OCI-LY1 (cell line): ENCODE measurements at regions not wholly inside any gene's neighbourhood (a gene's known extent, or its start where the extent isn't known, plus 50 kb on each side); places are given as distances from the start of the nearest gene placed in this dataset.

ENCODE experiments used
- H2AFZ ChIP-seq: fragments of 200-600 bp; sonication (generic), shearing (Covaris generic); 2 replicates; pipeline ENCODE4 v1.6.0; 2014; ENCODE audit warnings: antibody characterized with exemption, mild to moderate bottlenecking, low read length
- H3F3A ChIP-seq: fragments of 200-600 bp; sonication (generic), shearing (Covaris generic); 2 replicates; pipeline ENCODE4 v1.6.0; 2014; ENCODE audit warnings: mild to moderate bottlenecking, antibody characterized with exemption, low read length, moderate library complexity; ENCODE audit not compliant: insufficient read depth
- H3K27ac ChIP-seq: fragments of 200-600 bp; sonication (generic); 2 replicates; pipeline ENCODE4 v1.5.1; 2014; ENCODE audit warnings: low read length, mixed run types, mild to moderate bottlenecking, low read depth; ENCODE audit not compliant: poor library complexity, severe bottlenecking
- H3K27me3 ChIP-seq: fragments of 200-600 bp; sonication (generic); 2 replicates; pipeline ENCODE4 v1.6.0; 2014; ENCODE audit warnings: antibody characterized with exemption, mild to moderate bottlenecking, low read length, moderate library complexity; ENCODE audit not compliant: insufficient read depth
- H3K36me3 ChIP-seq: fragments of 200-600 bp; sonication (generic); 2 replicates; pipeline ENCODE4 v1.6.1; 2014; ENCODE audit warnings: mild to moderate bottlenecking, antibody characterized with exemption, low read length, moderate library complexity, mixed read lengths; ENCODE audit not compliant: insufficient read depth
- H3K4me1 ChIP-seq: fragments of 200-600 bp; sonication (generic); 2 replicates; pipeline ENCODE4 v1.5.1; 2014; ENCODE audit warnings: mild to moderate bottlenecking, low read length, moderate library complexity; ENCODE audit not compliant: insufficient read depth, severe bottlenecking
- H3K4me2 ChIP-seq: fragments of 200-600 bp; sonication (generic), shearing (Covaris generic); 2 replicates; pipeline ENCODE4 v1.6.1; 2014; ENCODE audit warnings: low read length
- H3K4me3 ChIP-seq: fragments of 200-600 bp; sonication (generic); 2 replicates; pipeline ENCODE4 v1.5.1; 2014; ENCODE audit warnings: low read length, low read depth, mild to moderate bottlenecking, mixed read lengths; ENCODE audit not compliant: poor library complexity, severe bottlenecking
- H3K79me2 ChIP-seq: fragments of 200-600 bp; shearing (Covaris generic); 2 replicates; pipeline ENCODE4 v1.6.1; 2016; ENCODE audit warnings: mixed run types, low read length, mixed read lengths; ENCODE audit not compliant: insufficient read depth
- H3K9ac ChIP-seq: fragments of 200-600 bp; sonication (generic), shearing (Covaris generic); 2 replicates; pipeline ENCODE4 v1.6.1; 2014; ENCODE audit warnings: mild to moderate bottlenecking, low read length, mixed read lengths
- H3K9me2 ChIP-seq: fragments of 200-600 bp; sonication (generic), shearing (Covaris generic); 2 replicates; pipeline ENCODE4 v1.6.1; 2014; ENCODE audit warnings: low read depth, mild to moderate bottlenecking, low read length, mixed read lengths
- H3K9me3 ChIP-seq: fragments of 200-600 bp; shearing (Covaris generic); 2 replicates; pipeline ENCODE4 v1.6.1; 2014; ENCODE audit warnings: low read length, mixed read lengths
- H4K20me1 ChIP-seq: fragments of 200-600 bp; sonication (generic), shearing (Covaris generic); 2 replicates; pipeline ENCODE4 v1.6.0; 2016; ENCODE audit warnings: mild to moderate bottlenecking, low read length; ENCODE audit not compliant: insufficient read depth
- CTCF ChIP-seq: fragments of 200-600 bp; sonication (generic), shearing (Covaris generic); IDR thresholded peaks from 2 replicates; pipeline ENCODE4 v1.5.1; 2017; ENCODE audit warnings: mild to moderate bottlenecking, antibody characterized with exemption, low read length, moderate library complexity, mixed read lengths
- EZH2 ChIP-seq: fragments of 200-600 bp; sonication (generic), shearing (Covaris generic); IDR thresholded peaks from 2 replicates; pipeline ENCODE4 v1.8.0; 2017; ENCODE audit warnings: borderline replicate concordance, mixed run types, mild to moderate bottlenecking, antibody characterized with exemption, low read length, moderate library complexity, mixed read lengths

GRCh38 chr3:194844046-194844445 is 158.4 kb downstream of the FAM43A start:
- Histone ChIP-seq H3F3A (no peaks in the 10 kb centered on the region), H3K79me2 (no peaks in the 10 kb centered on the region), H3K9me3 (no peaks in the 10 kb centered on the region), H3K27ac (no peak overlapping the region), H2AFZ (no peak overlapping the region), H4K20me1 (no peaks in the 10 kb centered on the region), H3K4me1 (no peaks in the 10 kb centered on the region), H3K27me3 (no peaks in the 10 kb centered on the region; the same call in 1 of the 2 replicates), H3K4me3 (no peak overlapping the region), H3K9me2 (no peaks in the 10 kb centered on the region), H3K9ac (no peak overlapping the region), H3K4me2 (no peak overlapping the region), H3K36me3 (no peaks in the 10 kb centered on the region)
- TF ChIP-seq EZH2, result no peak

- no peaks in the 10 kb centered on the region for H3K9me2 ChIP-seq
Measured at GRCh38 chr3:194849166-194849875, 163.6 kb downstream of the FAM43A start.

GRCh38 chr3:194851254-194851653 is 165.6 kb downstream of the FAM43A start:
- no peaks in the 10 kb centered on the region for H3K9me2 ChIP-seq
- no peak overlapping the region for H2AFZ ChIP-seq
- no peak overlapping the region for H3K27ac ChIP-seq
- H4K20me1 ChIP-seq, result no peaks in the 10 kb centered on the region
- no peaks in the 10 kb centered on the region for H3K4me1 ChIP-seq
- peaks cover 7% of the 10 kb centered on the region; the same call in 1 of the 2 replicates for H3K27me3 ChIP-seq
- no peak overlapping the region for H3K4me2 ChIP-seq
- no peak overlapping the region for H3K4me3 ChIP-seq
- H3K36me3 ChIP-seq, result no peaks in the 10 kb centered on the region
- H3K9me3 ChIP-seq, result no peaks in the 10 kb centered on the region
- H3K79me2 ChIP-seq, result no peaks in the 10 kb centered on the region
- no peak for TF ChIP-seq EZH2
- no peak for TF ChIP-seq CTCF
- H3F3A ChIP-seq, result no peaks in the 10 kb centered on the region
- no peak overlapping the region for H3K9ac ChIP-seq

More at GRCh38 chr3:194849166-194849875, 163.6 kb downstream of the FAM43A start:
- Histone ChIP-seq H3F3A (no peaks in the 10 kb centered on the region), H2AFZ (no peak overlapping the region), H3K27me3 (peaks cover 5% of the 10 kb centered on the region; the same call in 1 of the 2 replicates), H3K36me3 (no peaks in the 10 kb centered on the region), H3K9ac (no peak overlapping the region), H3K4me1 (no peaks in the 10 kb centered on the region), H3K27ac (no peak overlapping the region), H3K4me2 (no peak overlapping the region), H3K9me3 (no peaks in the 10 kb centered on the region), H4K20me1 (no peaks in the 10 kb centered on the region), H3K4me3 (no peak overlapping the region), H3K79me2 (no peaks in the 10 kb centered on the region)
- no peak for TF ChIP-seq CTCF
- no peak for TF ChIP-seq EZH2

GRCh38 chr3:194851941-194852340 is 166.3 kb downstream of the FAM43A start:
- no peak for TF ChIP-seq CTCF
- TF ChIP-seq EZH2, result no peak
- no peak overlapping the region for H3K4me3 ChIP-seq
- no peaks in the 10 kb centered on the region for H3K4me1 ChIP-seq
- H3K9ac ChIP-seq, result no peak overlapping the region
- no peaks in the 10 kb centered on the region for H3F3A ChIP-seq
- no peaks in the 10 kb centered on the region for H3K36me3 ChIP-seq
- H3K4me2 ChIP-seq, result no peak overlapping the region
- H3K9me2 ChIP-seq, result no peaks in the 10 kb centered on the region
- no peak overlapping the region for H3K27ac ChIP-seq
- H3K9me3 ChIP-seq, result no peaks in the 10 kb centered on the region
- peaks cover 10% of the 10 kb centered on the region; the same call in 1 of the 2 replicates for H3K27me3 ChIP-seq
- no peaks in the 10 kb centered on the region for H3K79me2 ChIP-seq
- no peaks in the 10 kb centered on the region for H4K20me1 ChIP-seq
- no peak overlapping the region for H2AFZ ChIP-seq
